Gastrocnemius medialis (tissue), 4 donors: ENCODE measurements at regions not wholly inside any gene's neighbourhood (a gene's known extent, or its start where the extent isn't known, plus 50 kb on each side); places are given as distances from the start of the nearest gene placed in this dataset.
"Not testable (repeated sequence)": the region's sequence is repeated elsewhere in the genome, so short reads cannot be mapped to it uniquely, and the experiment has no call there.

ENCODE experiments used
- ATAC-seq, 2 donors: fragments of 150-250 bp; one replicate each; pipeline ENCODE4 v1.9.1; 2016
- DNase-seq, 2 donors: peaks; one replicate each; pipeline ENCODE4 v3.0.0-alpha.2; 2019
- H3K27ac ChIP-seq, 4 donors: fragments of 200-600 bp; sonication (generic); 1 replicate in 1 of 4; 2 replicates in 3 of 4; pipeline ENCODE4 v1.5.1; 2016 to 2018; ENCODE audit warnings: mild to moderate bottlenecking in 2 of 4, moderate library complexity in 1 of 4
- H3K27me3 ChIP-seq, 3 donors: fragments of 200-600 bp; sonication (generic) in 2 of 3; 1 replicate in 1 of 3; 2 replicates in 2 of 3; pipeline versions ENCODE4 v1.5.1 to v1.6.0; 2016 to 2019; ENCODE audit warnings: mild to moderate bottlenecking in 1 of 3, moderate library complexity in 1 of 3
- H3K36me3 ChIP-seq, 2 donors: fragments of 200-600 bp; sonication (generic) in 1 of 2; one replicate each; pipeline ENCODE4 v1.5.1; 2017 to 2018
- H3K4me1 ChIP-seq, 2 donors: fragments of 200-600 bp; sonication (generic) in 1 of 2; one replicate each; pipeline ENCODE4 v1.5.1; 2016 to 2017; ENCODE audit warnings: mild to moderate bottlenecking in 2 of 2
- H3K4me3 ChIP-seq, 4 donors: fragments of 200-600 bp; sonication (generic) in 3 of 4; 1 replicate in 1 of 4; 2 replicates in 3 of 4; pipeline ENCODE4 v1.5.1; 2016 to 2019; ENCODE audit warnings: mild to moderate bottlenecking in 2 of 4
- H3K9me3 ChIP-seq, 3 donors: fragments of 200-600 bp; sonication (generic) in 2 of 3; 1 replicate in 1 of 3; 2 replicates in 2 of 3; pipeline ENCODE4 v1.5.1; 2016 to 2019
- CTCF ChIP-seq, 5 experiments: fragments of 450-650 bp in 3 of 5; fragments of 200-600 bp in 2 of 5; sonication (generic) in 2 of 5; IDR thresholded peaks in 4 of 5; conservative IDR thresholded peaks in 1 of 5; 1 replicate in 4 of 5; 2 replicates in 1 of 5; pipeline ENCODE4 v1.5.1; 2016 to 2019; ENCODE audit warnings: antibody characterized with exemption in 5 of 5, mild to moderate bottlenecking in 3 of 5, moderate library complexity in 3 of 5
- POLR2A ChIP-seq, 2 donors: fragments of 450-650 bp; IDR thresholded peaks; one replicate each; pipeline ENCODE4 v1.6.1; 2017; ENCODE audit warnings: antibody characterized with exemption in 2 of 2, mild to moderate bottlenecking in 2 of 2, moderate library complexity in 2 of 2
- in situ Hi-C, 4 donors: fragments of 200-750 bp; cut with MboI; loops; one replicate each; pipeline versions ENCODE4 v1.15.0 to v1.8.0; 2017; ENCODE audit warnings: low sequenced_read_pairs in 4 of 4
- intact Hi-C: fragments of 100-400 bp; cut with DNase I; formaldehyde crosslinking; loops from one replicate; pipeline ENCODE4 v1.15.1; 2023; ENCODE audit warnings: low total_unique reads

GRCh38 chr10:6795541-6795940 lies 215.5 kb upstream of the PRKCQ start:
- in situ Hi-C loops: no loop called here
- TF ChIP-seq CTCF (IDR thresholded peaks at IDR 0.05 in 4 of 5, conservative IDR thresholded peaks at IDR 0.05 in 1 of 5) (no peak), POLR2A (IDR thresholded peaks at IDR 0.05) (no peak)
- intact Hi-C loops: no loop called here
- no peak overlapping the region for H3K27ac ChIP-seq
- no peak overlapping the region for H3K4me3 ChIP-seq
- no peaks in the 10 kb centered on the region for H3K27me3 ChIP-seq
- no peaks in the 10 kb centered on the region for H3K4me1 ChIP-seq
- DNase-seq (no peak), ATAC-seq (no peak)
- H3K36me3 ChIP-seq: no peaks in the 10 kb centered on the region
- no peaks in the 10 kb centered on the region for H3K9me3 ChIP-seq

GRCh38 chr10:6794841-6795240 lies 214.8 kb upstream of the PRKCQ start:
- H3K27me3 ChIP-seq, ATAC-seq, H3K4me3 ChIP-seq, H3K9me3 ChIP-seq, H3K27ac ChIP-seq, H3K4me1 ChIP-seq, H3K36me3 ChIP-seq, DNase-seq, intact Hi-C loops, in situ Hi-C loops: not testable (repeated sequence)

- DNase-seq (no peak), ATAC-seq (no peak)
- Histone ChIP-seq H3K27me3 (no peaks in the 10 kb centered on the region), H3K36me3 (no peaks in the 10 kb centered on the region), H3K4me1 (no peaks in the 10 kb centered on the region), H3K27ac (no peak overlapping the region), H3K9me3 (no peaks in the 10 kb centered on the region), H3K4me3 (no peak overlapping the region)
- in situ Hi-C loops: no loop called here
- intact Hi-C loops: no loop called here
- no peak for TF ChIP-seq POLR2A (IDR thresholded peaks at IDR 0.05)
- no peak for TF ChIP-seq CTCF (IDR thresholded peaks at IDR 0.05 in 4 of 5, conservative IDR thresholded peaks at IDR 0.05 in 1 of 5)
Observed at GRCh38 chr10:6794441-6794840, 214.4 kb upstream of the PRKCQ start.

- intact Hi-C loops: loop anchor here (5.0 kb wide), 1 partner anchor 629 kb away; no protein-coding TSS in a partner anchor
- TF ChIP-seq POLR2A (IDR thresholded peaks at IDR 0.05): no peak
- H3K4me3 ChIP-seq: no peak overlapping the region
- no peaks in the 10 kb centered on the region for H3K36me3 ChIP-seq
- in situ Hi-C loops: no loop called here
- H3K27ac ChIP-seq: no peak overlapping the region
- H3K9me3 ChIP-seq: no peaks in the 10 kb centered on the region
- no peaks in the 10 kb centered on the region for H3K4me1 ChIP-seq
- H3K27me3 ChIP-seq: no peaks in the 10 kb centered on the region
- no peak for DNase-seq
- no peak for ATAC-seq
Observed at GRCh38 chr10:6788731-6789130, 208.7 kb upstream of the PRKCQ start.

- Histone ChIP-seq H3K27me3 (no peaks in the 10 kb centered on the region), H3K4me3 (no peak overlapping the region), H3K27ac (no peak overlapping the region), H3K9me3 (no peaks in the 10 kb centered on the region), H3K36me3 (no peaks in the 10 kb centered on the region), H3K4me1 (no peaks in the 10 kb centered on the region)
- in situ Hi-C loops (no loop called here), intact Hi-C loops (loop anchor here (5.0 kb wide), 1 partner anchor 629 kb away; no protein-coding TSS in a partner anchor)
- TF ChIP-seq CTCF (IDR thresholded peaks at IDR 0.05 in 4 of 5, conservative IDR thresholded peaks at IDR 0.05 in 1 of 5) (no peak), POLR2A (IDR thresholded peaks at IDR 0.05) (no peak)
- no peak for ATAC-seq
- DNase-seq: no peak
Observed at GRCh38 chr10:6788231-6788630, 208.2 kb upstream of the PRKCQ start.

GRCh38 chr10:6787718-6788117 lies 207.6 kb upstream of the PRKCQ start:
- H3K36me3 ChIP-seq: no peaks in the 10 kb centered on the region
- intact Hi-C loops (loop anchor here (5.0 kb wide), 1 partner anchor 630 kb away; no protein-coding TSS in a partner anchor), in situ Hi-C loops (no loop called here)
- no peaks in the 10 kb centered on the region for H3K9me3 ChIP-seq
- DNase-seq: no peak
- ATAC-seq: no peak
- H3K4me1 ChIP-seq: no peaks in the 10 kb centered on the region
- TF ChIP-seq POLR2A (IDR thresholded peaks at IDR 0.05) (no peak), CTCF (IDR thresholded peaks at IDR 0.05 in 4 of 5, conservative IDR thresholded peaks at IDR 0.05 in 1 of 5) (no peak)
- H3K27me3 ChIP-seq: no peaks in the 10 kb centered on the region
- no peak overlapping the region for H3K4me3 ChIP-seq
- no peak overlapping the region for H3K27ac ChIP-seq
